NCI-H524 treated with DMSO at 0.1 percent for 48 hours (cell line): ENCODE measurements at regions not wholly inside any gene's neighbourhood (a gene's known extent, or its start where the extent isn't known, plus 50 kb on each side); places are given as distances from the start of the nearest gene placed in this dataset.
"Not testable (repeated sequence)": the region's sequence is repeated elsewhere in the genome, so short reads cannot be mapped to it uniquely, and the experiment has no call there.

Experiments used
- DNase-seq: peaks from one replicate; lab custom pipeline; 2025; lab: John Stamatoyannopoulos, UW

- no peak for DNase-seq
Measured at GRCh38 chr11:122604621-122605020, 50.9 kb upstream of the UBASH3B start.

GRCh38 chr11:122601141-122602125 lies 54.1 kb upstream of the UBASH3B start:
- DNase-seq, result no peak

- no peak for DNase-seq
Measured at GRCh38 chr11:122600290-122600689, 55.2 kb upstream of the UBASH3B start.

GRCh38 chr11:122599434-122599833 lies 56.1 kb upstream of the UBASH3B start:
- no peak for DNase-seq

- no peak for DNase-seq
Measured at GRCh38 chr11:122598971-122599370, 56.6 kb upstream of the UBASH3B start.

- no peak for DNase-seq
Measured at GRCh38 chr11:122597511-122597910, 58.0 kb upstream of the UBASH3B start.

GRCh38 chr11:122594986-122595645 lies 60.4 kb upstream of the UBASH3B start:
- no peak for DNase-seq

- no peak for DNase-seq
Measured at GRCh38 chr11:122593473-122594420, 61.8 kb upstream of the UBASH3B start.

- DNase-seq, result no peak
Measured at GRCh38 chr11:122592641-122593040, 62.9 kb upstream of the UBASH3B start.

GRCh38 chr11:122584670-122585069 lies 70.9 kb upstream of the UBASH3B start:
- DNase-seq, result peak; percentile 2

GRCh38 chr11:122580071-122580470 lies 75.5 kb upstream of the UBASH3B start:
- DNase-seq, result not testable (repeated sequence)

- DNase-seq, result no peak
Measured at GRCh38 chr11:122578171-122578825, 77.2 kb upstream of the UBASH3B start.

- DNase-seq, result no peak
Measured at GRCh38 chr11:122572592-122572991, 82.9 kb upstream of the UBASH3B start.

- no peak for DNase-seq
Measured at GRCh38 chr11:122563761-122564160, 91.8 kb upstream of the UBASH3B start.

GRCh38 chr11:122559734-122560382 lies 95.7 kb upstream of the UBASH3B start:
- no peak for DNase-seq

- not testable (repeated sequence) for DNase-seq
Measured at GRCh38 chr11:122559218-122559617, 96.3 kb upstream of the UBASH3B start.

GRCh38 chr11:122557163-122557562 lies 98.4 kb upstream of the UBASH3B start:
- DNase-seq, result not testable (repeated sequence)

GRCh38 chr11:122556605-122557004 lies 98.9 kb upstream of the UBASH3B start:
- no peak for DNase-seq

- DNase-seq, result no peak
Measured at GRCh38 chr11:122538060-122538459, 117.5 kb upstream of the UBASH3B start.

- DNase-seq, result peak; percentile 86
Measured at GRCh38 chr11:122524898-122525297, 130.6 kb upstream of the UBASH3B start.
